M059J (cell line): ENCODE measurements at regions not wholly inside any gene's neighbourhood (a gene's known extent, or its start where the extent isn't known, plus 50 kb on each side); places are given as distances from the start of the nearest gene placed in this dataset.

ENCODE experiments used
- DNase-seq: peaks from one replicate; pipeline ENCODE4 v3.0.0-alpha.2; 2012; ENCODE audit warnings: low read depth

GRCh38 chr12:113684908-113685782 lies 213.5 kb upstream of the LHX5 start:
- no peak for DNase-seq

GRCh38 chr12:113684053-113684907 lies 212.6 kb upstream of the LHX5 start:
- DNase-seq: peak; percentile 50

- no peak for DNase-seq
Observed at GRCh38 chr12:113683574-113683973, 211.9 kb upstream of the LHX5 start.

- no peak for DNase-seq
Observed at GRCh38 chr12:113680868-113681267, 209.2 kb upstream of the LHX5 start.

DNA sequence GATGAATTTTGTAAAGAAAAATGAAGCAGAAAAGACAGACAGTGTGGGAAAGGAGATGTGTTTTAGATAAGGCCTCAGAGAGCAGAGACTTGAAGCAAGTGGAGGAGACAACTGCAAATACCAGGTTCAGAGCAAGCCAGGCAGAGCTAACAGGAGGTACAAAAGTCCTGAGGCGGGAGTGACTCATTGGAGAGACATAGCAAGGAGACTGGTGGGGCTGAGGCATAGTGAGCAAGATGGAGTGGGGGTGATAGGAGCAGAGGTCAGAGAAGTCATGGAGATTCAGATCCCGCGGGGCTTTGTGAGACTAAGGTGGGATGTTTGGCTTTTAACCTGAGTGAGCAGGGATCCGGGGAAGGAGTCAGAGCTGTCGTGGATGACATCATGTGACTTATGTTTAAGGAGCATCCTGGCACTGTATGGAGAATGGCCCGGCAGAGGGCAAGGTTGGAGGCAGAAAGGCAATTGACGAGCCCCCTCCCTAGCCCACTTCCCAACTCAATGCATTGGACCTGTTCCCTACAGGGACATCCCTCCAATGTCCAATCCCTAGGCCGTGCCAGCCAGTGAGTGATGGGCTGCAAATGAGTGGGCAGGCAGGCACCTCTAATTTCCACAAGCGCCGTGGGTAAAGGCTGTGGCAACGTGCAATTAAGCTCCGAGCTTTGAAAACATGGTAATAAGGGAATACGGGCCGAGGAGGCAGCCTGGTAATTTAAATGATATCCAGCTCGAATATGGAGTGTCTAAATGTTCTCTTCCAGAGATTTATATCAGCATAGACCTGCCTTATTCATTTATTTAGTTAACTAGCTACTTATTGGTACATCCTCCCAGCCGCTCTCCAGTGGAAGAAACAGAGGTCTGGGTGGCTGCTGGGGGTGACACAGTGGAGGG lies 206.8 kb upstream of the LHX5 start:
- DNase-seq: peak; percentile 77

DNA sequence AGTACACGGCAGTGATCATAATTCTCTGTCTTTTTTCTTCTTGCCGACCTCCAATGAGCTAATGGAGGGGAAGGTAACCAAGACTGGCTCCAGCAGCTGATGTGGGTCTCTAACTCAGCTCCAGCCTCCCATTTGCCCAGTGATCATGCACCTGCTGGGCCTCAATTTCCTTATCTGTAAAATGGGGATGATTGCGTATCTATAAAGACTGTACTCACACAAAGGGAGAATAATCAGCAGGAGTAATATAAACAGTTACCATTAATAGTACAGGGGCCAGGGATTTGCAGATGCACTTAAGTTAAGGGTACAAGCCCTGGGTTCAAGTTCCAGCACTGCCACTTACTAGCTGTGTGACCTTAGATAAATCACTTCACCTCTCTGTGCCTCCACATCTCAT lies 204.9 kb upstream of the LHX5 start:
- DNase-seq: no peak

DNA sequence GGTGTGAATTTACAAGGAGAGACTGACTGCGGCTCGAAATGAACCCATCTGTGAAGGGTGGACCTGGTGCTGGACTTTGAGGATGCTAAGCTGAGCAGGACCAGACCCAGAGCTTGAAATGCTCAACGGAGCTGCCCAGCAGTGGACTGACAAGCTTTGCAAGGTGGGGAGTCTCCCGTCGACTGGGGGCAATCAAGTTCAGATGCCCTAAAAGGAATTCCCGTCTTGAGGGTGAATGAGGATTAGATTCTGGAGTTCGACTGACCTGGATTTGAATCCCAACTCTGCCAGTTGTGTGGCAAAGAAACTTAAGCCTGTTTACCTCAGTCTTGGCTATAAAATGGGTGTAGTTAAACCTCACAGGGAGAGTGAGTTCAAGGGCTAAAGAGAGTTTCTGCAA lies 204.4 kb upstream of the LHX5 start:
- no peak for DNase-seq

DNA sequence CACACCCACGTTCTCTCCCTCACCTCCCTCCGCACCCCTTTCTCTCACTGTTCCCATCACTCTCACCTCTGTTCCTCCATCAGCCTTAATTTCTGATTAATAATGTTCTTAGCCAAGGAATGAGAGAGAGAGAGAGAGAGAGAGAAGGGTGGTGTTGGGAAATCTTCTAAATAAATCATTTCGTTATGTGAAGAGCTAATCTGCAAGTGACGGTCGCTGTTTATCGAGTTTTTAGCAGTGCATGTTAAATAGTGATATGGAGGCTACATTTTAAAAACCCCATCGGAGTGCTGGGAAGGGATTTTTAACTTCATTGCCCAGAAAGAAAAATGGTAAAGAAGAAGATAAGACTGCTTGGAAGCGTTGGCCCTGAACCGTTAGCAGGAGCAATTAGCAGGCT lies 203.3 kb upstream of the LHX5 start:
- DNase-seq: no peak

DNA sequence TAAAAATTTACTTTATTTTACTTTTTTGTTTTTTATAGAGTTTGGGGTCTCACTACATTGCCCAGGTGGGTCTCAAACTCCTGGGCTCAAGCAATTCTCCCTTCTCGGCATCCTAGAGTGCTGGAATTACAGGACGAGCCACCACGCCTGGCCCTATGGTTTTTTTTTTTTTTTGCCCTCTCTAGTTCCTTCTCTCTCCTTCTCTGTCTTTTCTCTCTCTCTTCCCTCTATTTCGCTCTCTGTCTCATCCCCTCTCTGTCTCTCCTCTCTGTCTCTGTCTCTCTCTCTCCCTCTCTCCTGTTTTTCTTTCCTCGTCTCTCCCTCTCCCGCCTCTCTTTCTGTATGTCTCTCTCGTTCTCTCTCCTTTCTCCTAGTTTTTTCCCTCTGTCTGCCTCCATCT lies 202.6 kb upstream of the LHX5 start:
- DNase-seq: no peak

DNA sequence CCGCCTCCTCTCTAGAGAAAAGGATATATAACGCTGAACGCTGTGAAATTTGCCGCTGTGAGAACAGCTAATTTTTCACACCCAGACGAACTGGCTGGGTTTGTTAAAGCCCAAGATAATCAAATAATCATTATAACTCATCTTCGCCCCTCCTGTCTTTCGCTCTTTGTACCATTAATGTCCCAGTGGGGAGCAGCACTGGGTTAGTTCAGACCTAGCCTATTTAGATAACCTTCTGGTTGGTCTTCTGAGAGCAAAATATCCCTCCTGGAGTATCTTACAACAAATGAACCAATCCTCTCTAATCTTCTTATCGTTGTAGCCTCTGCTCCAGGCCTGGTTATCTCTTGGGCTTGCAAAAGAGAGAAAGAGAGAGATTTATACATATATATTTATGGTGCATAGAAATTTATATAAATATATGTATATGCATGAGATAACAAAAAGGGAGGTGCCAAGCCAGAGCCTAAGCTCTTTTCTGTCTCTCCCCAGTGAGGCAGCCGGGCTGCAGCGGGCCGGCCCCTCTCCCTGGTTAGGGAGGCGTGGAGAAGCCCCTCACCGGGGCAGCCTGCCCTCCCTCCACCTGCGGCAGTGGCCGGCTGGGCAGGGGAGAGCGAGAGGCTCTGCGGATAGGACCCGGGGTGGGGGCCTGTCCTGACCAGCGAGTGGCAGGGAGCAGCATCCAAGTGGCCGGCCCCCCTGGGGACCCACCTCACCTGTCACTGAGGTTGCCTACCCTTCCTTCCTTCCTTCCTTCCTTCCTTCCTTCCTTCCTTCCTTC lies 202.0 kb upstream of the LHX5 start:
- no peak for DNase-seq

DNA sequence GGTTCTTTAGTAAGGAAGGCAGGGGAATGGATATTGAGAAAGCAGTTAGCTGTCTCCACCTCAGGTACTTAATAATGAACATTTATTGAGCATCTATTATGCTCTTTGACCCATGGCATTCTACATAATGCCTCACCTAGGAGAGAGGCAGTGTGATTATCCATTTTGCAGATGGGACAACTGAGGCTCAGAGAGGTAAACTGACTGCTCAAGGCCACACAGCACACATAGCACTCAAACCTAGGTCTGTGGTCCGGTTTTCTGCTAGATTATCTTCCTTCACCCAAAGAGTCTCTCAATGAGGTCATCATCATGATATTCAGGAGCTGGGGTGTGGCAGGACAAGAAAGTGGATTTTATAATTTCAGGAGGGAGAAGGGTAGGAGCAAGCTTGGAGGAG lies 199.1 kb upstream of the LHX5 start:
- DNase-seq: no peak

- DNase-seq: no peak
Observed at GRCh38 chr12:113667676-113668356, 196.1 kb upstream of the LHX5 start.

DNA sequence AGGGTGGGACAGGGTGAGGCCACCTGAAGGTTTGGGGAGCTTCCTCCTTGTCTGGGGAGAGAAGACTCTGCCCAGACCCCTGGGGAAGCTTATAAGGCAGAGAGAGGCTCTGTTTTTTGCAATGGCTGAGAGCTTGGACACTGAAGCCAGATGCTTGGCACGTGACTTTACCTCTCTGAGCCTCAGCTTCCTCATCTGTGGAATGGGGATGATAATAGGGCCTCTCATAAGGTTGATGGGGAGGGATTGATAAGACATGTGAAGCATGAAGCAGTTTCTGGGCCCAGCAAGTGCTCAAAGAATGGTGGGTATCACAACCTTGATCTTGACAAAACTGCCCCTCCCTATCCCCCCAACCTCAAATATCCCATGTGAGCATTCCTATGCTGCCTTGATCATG lies 195.4 kb upstream of the LHX5 start:
- no peak for DNase-seq

DNA sequence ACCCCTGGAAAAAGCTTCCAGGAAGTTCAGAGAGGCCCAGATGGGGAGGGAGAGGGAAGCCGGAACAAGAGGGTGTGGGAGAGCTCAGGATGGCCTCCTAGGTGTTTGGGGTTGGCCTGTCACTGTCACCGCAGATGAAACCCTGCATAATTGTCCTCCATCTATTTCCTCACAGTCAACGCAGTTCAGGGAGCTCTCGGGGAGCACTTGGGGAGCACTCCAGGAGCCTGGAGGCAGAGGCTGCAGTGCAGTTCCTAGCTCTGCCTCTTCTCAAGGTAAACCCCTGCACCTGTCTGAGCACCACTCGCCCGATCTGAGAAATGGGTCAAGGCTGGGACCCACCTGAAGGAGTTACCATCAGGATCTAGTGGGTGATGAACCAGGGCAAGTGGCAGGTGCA lies 194.6 kb upstream of the LHX5 start:
- DNase-seq: no peak

- DNase-seq: no peak
Observed at GRCh38 chr12:113665457-113665856, 193.8 kb upstream of the LHX5 start.

DNA sequence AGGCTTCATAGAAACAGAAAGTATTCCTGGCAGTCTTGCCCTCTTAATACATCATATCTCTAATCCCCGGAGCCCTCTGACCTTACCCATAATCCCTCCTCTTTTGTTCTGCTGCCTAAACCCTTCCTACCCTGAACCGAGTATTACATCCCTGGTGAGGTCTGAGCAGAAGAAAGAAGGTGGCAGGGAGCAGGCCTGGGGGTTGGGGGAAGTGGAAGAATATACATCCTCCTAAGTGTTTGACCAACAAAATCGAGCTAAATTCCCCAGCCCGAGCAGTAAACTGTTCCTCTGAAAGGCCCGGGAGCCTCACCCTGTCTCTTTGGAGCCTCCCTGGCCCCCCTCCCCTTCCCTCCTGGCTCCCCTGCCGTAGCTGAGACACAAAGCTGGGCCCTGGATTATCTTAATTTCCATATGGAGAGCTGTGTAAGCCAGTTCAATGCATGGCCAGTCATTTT lies 192.6 kb upstream of the LHX5 start:
- DNase-seq: no peak

- DNase-seq: no peak
Observed at GRCh38 chr12:113663396-113663795, 191.7 kb upstream of the LHX5 start.

DNA sequence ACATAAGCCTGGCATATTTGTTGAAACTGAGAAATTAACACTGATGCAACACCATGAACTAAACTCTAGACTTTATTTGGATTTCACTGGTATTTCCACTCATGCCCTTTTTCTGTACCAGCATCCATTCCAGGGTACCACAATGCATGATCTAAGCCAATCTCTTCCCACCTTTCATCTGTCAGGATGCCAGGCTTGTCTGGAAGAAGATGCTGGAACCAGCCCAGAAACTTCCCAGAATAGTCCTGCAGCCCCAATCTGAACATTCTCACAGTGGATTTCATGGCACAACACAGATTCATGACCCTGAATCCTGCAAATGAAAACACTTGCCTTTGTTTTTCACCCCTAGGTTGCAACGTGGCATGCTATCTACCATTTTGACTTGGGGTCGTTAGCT lies 189.3 kb upstream of the LHX5 start:
- no peak for DNase-seq

GRCh38 chr12:113659416-113659815 lies 187.7 kb upstream of the LHX5 start:
- no peak for DNase-seq

DNA sequence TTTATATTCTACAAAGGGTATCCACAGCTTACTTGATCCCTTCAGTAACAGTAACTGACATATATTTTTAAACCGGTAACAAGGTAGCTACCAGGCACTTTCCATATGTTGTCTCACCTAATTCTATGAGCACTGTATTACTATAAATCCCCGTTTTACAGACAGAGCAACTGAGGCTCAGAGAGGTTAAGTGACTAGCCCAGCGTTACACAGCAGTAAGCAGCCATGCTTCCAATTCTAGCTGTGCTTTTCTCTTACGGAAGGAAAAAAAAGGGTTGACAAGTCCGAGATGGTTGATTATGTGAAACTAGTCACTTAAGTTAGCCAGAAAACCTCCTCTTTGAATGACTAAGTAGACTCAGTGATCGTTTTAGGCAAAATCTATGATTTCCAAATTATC lies 187.3 kb upstream of the LHX5 start:
- DNase-seq: no peak
